Stimulated activated CD4-positive, alpha-beta T cell treated with anti-CD3 and anti-CD28 coated beads, Interleukin-1b, Interleukin-23, amount 100 ng/mL, for 1 hour (primary cell): ENCODE measurements at regions not wholly inside any gene's neighbourhood (a gene's known extent, or its start where the extent isn't known, plus 50 kb on each side); places are given as distances from the start of the nearest gene placed in this dataset.

Experiments used
- DNase-seq, 2 donors: peaks; one replicate each; pipeline ENCODE4 v3.0.0-alpha.2; 2020; ENCODE audit warnings: low read depth in 2 of 2

DNA sequence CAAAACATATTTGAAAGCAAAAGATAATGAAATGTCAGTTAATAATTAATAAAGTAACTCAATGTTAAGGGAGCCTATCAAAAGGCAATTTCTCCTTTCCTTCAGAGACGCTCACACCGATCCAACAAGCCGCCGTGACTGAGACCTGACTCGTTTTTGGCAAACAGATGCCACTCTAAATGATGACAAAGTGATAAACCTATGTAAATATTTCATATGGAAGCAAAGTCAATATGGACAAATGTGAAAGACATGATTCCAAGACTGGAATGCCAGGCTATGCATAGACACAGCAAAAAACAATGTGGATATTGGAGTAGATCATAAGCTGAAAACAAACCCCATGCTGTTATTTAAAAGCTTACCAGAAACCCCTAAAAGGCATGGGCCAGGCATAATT lies 137.2 kb upstream of the SUCLG2 start:
- no peak for DNase-seq

DNA sequence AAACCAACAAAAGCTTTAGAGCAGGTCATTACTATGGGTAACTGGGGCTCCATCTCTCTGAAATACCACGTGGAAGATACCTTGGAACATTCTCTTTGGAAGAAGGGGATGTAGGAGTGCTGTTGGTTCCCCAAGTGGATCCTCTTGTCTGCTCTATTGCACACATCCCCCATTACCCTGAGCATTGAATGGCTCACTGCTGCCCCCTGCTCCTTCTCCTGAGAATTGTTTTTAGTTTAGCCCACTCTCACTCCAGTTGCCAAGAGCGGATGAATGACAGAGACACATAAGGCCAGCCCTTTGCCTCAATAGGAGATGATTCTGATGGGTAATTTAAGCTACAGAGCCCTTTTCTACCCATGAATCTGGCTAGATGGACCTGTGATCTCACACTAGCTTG lies 135.6 kb upstream of the SUCLG2 start:
- DNase-seq = peak; percentile 20 to 33

DNA sequence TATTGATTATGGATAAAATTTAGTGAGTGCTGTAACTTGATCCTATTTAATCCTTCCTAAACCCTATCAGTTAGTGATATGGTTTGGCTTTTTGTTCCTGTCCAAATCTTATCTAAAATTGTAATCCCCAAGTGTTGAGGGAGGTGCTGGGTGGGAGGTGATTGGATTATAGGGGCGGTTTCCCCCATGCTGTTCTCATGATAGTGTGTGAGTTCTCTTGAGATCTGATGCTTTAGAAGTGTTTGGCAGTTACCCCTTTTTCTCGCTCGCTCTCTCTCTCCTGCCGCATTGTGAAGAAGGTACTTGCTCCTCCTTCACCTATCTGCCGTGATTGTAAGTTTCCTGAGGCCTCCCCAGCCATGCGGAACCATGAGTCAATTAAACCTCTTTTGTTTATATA lies 134.0 kb upstream of the SUCLG2 start:
- no peak for DNase-seq

DNA sequence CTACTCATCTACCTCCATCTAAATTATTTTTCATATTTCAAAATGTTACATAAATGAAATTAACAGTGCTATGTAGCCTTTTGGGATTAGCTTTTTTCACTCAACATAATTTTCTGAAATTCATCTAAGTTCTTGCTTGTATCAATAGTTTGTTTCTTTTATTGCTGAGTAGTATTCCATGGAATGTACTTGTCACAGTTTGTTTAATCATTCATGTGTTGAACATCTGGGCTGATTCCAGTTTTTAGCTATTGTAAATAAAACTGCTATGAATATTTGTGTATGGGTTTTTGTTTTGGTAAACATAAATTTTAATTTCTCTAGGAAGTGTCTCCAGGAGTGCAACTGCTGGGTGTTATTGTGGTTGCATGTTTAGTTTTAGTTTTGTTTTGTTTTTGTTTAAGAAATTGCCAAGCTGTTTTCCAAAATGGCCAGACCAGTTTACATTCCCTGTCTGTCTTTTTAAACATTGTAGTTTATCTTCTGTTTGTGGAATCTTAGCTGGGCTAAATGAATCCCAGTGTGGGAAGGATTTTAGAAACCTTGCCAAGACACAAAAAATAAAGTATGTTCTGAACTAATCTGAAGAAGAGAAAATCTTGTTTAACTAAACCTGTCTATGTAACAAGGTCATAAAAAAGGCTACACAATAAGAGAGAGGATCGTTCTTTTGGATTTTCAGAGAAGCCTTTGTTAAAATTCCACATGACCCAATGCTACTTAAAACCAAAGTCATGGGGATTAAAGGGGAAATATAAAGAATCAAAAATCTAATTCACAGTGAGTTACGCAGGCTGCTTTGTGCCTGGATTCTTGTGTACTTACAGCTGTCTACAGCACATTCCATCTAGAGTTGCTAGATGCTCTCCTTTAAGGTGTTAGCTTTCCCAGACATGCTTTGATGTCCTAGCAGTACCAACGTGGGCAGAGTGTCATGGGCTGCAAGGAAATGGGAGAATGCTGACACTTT lies 129.2 kb upstream of the SUCLG2 start:
- no peak for DNase-seq

GRCh38 chr3:67781871-67782270 lies 127.5 kb upstream of the SUCLG2 start:
- DNase-seq = no peak

- DNase-seq = no peak
These were observed 126.8 kb upstream of the SUCLG2 start for GRCh38 chr3:67781218-67781617.

- no peak for DNase-seq
These were observed 120.3 kb upstream of the SUCLG2 start for GRCh38 chr3:67774676-67775075.

DNA sequence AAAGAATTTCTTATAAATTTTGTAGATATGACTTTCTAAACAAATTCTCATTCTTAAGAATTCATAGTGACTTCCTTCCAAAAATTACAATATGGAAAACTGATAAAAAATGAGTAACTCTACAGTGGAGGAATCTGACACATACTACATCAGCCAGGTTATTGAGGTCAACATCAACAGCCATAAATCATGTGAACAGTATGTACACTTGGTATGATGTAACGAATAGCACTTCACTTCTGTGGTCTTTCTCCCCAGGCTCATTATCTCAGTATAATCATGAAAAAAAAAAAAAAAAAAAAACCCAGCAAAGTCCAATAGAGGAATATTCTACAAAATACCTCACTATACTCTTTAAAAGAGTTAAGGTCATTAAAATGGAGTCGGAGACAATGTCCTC lies 111.2 kb upstream of the SUCLG2 start:
- DNase-seq = no peak

DNA sequence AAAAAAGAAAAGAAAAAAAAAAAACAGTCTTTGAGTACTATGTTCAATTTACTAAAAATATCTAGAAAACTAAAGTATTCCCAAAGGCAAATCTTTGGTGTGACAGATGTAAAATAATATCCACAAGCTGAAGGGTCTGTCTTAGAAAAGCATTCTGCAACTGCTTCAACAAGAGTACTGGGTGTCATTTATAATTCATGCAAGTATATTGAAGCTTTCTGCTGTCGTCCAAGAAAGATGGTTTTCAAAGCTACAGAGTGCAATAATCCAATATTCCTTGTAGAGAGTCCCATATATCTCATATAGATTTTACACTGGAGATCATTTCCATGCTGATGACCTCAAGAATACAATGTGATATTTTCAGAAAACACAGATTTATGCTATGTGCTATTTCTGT lies 90.9 kb upstream of the SUCLG2 start:
- DNase-seq = no peak

- DNase-seq = no peak
These were observed 90.3 kb upstream of the SUCLG2 start for GRCh38 chr3:67744699-67745098.

DNA sequence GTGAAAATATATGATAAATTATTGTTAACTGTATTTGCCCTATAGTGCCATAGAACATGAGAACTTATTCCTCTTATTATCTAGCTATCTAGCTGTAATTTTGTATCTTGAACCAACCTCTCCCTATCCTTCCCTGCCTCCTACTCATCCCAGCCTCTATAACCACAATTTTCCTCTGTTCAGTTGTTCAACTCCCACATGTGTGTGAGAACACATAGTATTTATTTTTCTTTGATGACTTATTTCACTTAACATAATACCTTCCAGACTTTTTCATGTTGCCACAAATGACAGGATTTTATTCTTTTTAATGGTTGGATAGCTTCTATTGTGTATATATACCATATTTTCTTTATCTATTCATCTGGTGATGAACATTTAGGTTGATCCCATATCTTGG lies 85.4 kb upstream of the SUCLG2 start:
- no peak for DNase-seq

DNA sequence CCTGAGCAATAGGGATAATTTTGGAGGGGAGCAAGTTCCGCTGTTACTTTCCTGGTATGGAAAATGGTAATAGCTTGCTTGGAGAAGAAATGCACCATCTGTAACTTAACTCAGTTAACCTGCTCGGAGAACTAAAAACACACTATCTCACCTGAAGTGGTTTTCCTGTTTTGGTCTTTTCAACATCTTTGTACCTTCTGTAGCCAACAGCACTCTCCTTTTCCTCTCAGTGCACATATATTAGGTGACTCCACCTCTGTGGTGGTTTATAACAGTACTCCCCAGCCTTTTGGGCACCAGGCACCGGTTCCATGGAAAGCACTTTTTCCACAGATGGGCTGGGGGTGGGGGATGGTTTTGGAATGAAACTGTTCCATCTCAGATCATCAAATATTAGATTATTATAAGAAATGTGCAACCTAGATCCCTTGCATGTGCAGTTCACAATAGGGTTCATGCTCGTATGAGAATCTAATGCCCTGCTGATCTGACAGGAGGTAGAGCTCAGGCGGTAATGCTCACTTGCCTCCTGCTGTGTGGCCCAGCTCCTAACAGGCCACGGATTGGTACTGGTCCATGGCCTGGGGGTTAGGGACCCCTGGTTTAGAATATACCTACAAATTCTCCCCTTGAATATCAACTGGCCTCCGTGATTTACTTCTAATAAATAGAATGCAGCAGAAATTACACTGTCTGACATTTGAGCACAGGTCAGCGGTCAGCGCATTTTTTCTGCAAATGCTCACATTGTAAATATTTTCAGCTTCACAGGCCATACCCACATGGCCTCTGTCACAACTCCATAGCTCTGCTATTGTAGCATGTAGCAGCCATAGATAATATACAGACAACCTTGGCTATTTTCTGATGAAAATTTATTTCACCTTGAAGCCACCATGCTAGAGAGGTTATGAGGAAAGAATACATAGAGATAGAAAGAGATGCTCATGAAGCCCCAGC lies 83.8 kb upstream of the SUCLG2 start:
- DNase-seq = no peak

DNA sequence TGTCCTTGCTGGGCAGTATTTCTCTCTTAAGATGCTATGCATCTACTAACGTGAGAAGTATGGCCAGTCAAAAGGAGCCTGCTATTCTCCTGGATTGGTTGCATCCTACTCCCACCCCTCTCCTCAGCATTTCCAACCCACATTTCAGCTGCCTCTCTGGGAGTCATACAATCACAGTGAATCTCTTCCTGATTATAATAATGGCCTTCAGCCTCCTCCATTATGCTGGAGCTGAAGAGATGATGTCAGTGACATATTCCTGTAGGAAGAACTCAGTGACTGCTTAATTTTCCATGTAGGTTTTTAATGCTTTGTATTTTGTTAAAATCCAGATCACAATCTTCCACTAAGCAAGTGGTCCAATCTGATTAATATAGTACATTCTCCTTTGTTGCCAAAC lies 82.7 kb upstream of the SUCLG2 start:
- no peak for DNase-seq

- DNase-seq = no peak
These were observed 79.0 kb upstream of the SUCLG2 start for GRCh38 chr3:67733269-67733950.

DNA sequence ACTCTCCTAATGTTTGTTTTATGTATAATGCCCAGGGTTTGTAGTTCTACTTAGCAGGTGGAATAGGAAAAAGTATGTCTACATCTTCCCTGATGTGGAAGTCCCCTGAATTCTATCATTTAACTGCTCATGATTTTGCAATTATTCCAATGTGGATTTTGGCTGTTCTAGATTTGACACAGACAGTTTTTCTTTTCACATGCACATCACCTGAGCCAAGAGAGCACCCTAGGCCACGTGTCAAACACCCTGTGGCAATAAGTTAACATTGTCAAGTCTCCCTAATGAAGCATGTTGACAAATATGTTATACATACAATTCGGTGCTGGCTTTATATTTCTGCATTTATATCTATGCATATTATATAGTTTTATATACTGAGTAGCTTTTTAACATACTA lies 70.0 kb upstream of the SUCLG2 start:
- DNase-seq = no peak

GRCh38 chr3:67723863-67724262 lies 69.5 kb upstream of the SUCLG2 start:
- no peak for DNase-seq

DNA sequence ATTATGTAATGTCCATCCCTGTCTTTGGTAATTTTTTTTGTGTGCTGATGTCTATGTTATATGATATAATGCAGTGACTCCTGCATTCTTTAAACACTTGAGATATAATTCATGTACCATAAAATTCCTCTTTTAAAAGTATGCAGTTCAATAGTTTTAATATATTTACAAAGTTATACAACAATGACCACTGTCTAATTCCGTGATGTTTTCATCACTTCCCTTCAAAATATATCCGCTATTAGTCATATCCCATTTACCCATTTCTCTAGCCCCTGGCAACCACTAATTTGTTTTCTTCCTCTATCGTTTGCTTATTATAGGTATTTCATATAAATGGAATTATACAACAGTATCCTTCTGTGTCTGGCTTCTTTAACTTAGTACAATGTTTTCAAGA lies 64.9 kb upstream of the SUCLG2 start:
- no peak for DNase-seq

- no peak for DNase-seq
These were observed 61.6 kb upstream of the SUCLG2 start for GRCh38 chr3:67715971-67716370.

DNA sequence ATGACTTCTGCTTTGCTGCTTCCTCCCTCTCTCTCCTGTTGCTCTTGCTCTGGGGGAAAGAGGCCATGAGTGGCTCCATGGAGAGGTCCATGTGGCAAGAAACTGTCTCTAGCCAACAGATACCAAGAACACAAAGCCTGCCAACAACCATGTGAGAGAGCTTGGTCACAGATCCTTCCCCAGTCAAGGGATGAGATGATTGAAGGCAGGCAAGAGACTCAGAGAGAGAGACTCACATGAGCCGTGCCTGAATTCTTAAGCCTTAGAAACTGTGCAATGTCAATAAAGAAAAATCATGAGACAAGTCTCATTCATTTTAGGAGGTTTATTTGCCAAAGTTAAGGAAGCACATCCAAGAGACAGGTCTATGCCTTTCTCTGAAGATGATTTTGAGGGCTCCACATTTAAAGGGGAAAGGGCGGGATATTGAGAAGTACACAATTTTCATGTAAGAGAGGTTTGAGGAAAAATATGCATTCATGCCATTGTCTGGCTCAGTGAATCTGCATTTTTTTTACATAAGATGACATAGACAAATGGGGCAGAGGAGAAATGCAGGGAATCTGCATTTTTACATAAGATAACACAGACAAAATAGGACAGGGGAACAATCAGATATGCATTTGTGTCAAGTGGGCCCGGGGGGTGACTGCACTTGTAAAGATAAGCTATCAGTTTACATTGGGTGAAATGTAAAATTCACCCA lies 59.5 kb upstream of the SUCLG2 start:
- no peak for DNase-seq

DNA sequence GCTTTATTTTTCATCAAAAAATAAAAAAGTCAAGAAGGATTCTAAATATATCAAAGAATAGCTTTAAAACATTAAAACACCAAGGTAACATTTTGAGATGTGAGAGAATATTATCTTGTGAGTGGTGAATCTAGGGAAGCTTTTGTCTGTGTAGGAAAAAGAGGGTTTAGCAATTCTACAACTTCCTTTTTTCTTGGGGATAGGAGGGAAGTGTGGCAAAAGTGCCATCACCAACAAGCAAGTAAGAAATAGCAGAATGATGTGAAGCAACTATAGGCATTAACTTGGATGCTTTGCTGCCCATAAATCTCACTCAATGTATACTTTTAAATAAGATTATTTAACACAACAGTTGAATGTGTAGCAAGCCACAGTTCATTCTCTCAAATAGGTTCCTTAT lies 57.8 kb upstream of the SUCLG2 start:
- DNase-seq = no peak

DNA sequence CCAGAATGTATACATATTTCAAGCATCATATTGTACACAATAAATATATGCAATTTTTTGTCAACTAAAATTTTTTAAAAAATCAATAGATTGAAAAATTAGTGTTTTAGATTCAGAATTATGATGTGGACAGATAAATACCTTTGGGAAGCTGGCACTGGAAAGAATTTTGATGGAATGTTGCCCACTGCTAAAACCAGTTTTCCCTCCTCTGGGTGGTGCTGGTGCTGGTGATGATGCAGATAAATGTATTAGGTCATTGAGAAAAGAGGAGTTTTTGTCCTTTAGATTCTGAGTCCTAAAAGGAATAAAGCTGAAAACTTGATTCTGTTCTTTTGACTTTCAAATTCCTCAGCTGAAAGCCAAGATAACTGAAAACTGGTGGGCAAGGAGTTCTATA lies 56.0 kb upstream of the SUCLG2 start:
- DNase-seq = no peak
